NCI-H446 treated with DMSO at 0.1 percent for 48 hours (cell line): ENCODE measurements at regions not wholly inside any gene's neighbourhood (a gene's known extent, or its start where the extent isn't known, plus 50 kb on each side); places are given as distances from the start of the nearest gene placed in this dataset.
"Not testable (repeated sequence)": the region's sequence is repeated elsewhere in the genome, so short reads cannot be mapped to it uniquely, and the experiment has no call there.

Experiments used
- DNase-seq: peaks from one replicate; lab custom pipeline; 2025; lab: John Stamatoyannopoulos, UW

DNA sequence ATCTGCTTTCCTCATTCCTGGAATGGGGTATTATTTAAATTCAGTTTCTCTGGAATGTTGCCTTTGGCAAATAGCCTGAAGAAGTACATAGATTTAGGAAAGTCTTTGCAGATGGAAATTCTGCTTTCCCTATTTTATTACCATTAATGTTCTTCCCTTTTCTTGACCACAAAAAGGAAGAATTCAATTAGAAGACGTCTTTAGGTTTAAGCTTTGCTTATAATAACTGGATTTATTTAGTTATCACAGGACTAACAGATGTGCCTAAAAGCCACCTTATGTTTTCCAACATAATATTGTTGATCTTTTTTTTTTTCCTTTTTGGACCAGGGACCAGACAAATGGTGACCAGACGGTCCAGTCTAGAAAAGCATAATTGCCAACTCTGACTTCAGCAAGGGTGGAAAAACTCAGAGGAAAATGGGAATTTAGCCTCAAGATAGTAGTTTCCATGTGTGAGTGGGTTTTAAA, 210.1 kb upstream of the SPRY2 start:
- DNase-seq: no peak

DNA sequence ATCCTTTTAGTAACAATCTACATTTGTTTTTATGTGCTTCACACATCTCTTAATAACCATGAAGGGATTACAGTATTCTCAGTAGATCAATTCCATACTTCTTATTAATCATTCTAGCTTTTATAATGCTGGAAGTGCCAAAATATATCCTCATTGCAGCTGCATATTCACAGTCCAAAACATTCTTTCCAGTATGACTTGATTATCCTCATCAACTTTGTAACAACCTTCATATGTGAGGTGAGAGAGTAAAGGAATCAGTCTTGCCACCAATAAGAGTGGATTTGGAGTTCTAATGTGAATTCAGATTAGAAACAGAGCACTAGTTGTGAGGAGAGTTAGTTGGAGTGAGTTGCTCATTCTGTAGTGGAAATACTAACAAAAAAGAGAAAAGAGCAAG, 208.0 kb upstream of the SPRY2 start:
- no peak for DNase-seq

GRCh38 chr13:80547885-80548825, 207.2 kb upstream of the SPRY2 start:
- DNase-seq: no peak

GRCh38 chr13:80547341-80547740, 206.4 kb upstream of the SPRY2 start:
- DNase-seq: no peak

DNA sequence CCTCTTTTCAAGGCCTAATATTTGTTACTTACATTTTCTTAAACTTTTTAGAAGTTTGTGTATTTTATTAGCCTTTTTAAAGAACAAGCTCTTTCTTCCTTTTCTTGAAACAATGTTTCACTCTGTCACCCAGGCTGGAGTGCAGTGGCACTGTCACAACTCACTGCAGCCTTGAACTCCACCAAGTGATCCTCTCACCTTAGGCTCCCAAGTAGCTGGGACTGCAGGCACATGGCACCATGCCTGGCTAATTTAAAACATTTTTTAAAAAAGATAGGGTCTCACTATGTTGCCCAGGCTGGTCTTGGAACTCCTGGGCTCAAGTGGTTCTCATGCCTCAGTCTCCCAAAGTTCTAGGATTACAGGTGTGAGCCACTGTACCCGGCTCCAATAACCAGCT, 192.2 kb upstream of the SPRY2 start:
- no peak for DNase-seq

- DNase-seq: no peak
These were observed 190.0 kb upstream of the SPRY2 start for GRCh38 chr13:80530902-80531301.

DNA sequence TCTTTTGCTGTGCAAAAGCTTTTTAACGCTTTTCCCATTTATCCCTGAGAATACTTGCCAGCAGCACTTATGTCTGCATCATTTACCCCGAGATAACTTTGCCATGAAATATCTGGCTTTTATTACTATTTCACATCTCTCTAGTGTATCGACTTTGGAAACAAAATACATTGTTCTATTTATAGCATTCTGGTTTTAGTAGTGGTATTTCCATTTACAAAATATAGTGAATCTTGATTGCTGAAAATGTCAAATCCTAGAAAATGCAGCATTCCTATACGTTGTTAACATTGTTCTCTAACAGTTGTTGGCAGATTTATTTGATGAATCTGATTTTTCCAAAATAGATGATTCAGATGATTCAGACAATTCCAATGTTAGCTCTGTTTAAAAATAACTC, 189.3 kb upstream of the SPRY2 start:
- no peak for DNase-seq

DNA sequence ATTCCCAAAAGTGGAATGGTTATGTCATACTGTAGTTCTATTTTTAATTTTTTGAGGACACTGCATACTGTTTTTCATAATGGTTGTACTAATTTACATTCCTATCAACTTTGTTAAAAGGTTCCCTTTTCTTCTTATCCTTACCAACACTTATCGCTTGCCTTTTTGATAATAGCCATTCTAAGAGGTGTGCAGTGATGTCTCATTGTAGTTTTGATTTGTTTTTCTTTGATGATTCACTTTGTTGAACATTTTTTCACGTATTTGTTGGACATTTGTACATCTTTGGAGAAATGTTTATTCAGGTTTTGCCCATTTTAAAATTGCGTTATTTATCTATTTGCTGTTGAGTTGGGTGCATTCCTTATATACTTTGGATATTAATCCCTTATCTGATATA, 188.8 kb upstream of the SPRY2 start:
- DNase-seq: no peak

DNA sequence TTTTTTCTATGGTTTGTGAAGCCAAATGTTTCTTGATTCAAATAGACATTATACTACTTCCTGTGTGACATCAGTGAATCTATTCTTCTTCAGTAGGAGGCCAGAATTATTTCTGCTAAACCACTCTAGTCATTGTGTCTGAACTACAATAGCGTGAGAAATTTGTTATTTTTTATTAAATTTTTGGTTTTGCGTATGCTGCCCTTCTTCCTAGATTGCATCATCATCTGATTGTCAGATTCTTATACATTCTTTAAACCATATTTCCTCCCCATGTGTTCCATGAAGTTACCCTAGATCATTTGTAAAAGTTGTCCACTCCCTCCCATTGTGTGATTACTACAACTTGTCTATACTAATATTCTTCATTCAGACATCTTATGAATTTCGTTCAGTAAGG, 187.8 kb upstream of the SPRY2 start:
- DNase-seq: no peak

DNA sequence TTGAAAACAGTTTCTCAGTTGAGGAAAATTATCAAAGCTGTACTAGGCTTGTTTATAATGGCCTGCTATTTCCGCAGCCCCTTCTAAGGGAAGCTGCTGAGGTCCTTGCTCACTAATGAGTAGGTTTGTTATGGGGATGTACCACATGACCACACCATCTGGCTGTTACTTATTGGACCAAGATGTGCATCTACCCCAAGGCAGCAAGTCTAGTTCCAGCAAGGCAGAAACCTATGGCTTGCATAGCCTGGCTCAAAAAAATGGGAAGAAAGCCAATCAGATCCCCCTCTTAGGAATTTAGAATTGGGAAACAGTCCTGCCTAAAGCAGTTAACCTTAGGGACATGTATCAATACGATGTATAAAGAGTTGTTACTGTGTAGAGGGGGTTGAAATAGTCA, 186.5 kb upstream of the SPRY2 start:
- DNase-seq: no peak

GRCh38 chr13:80524447-80525215, 183.7 kb upstream of the SPRY2 start:
- DNase-seq: no peak

- DNase-seq: no peak
These were observed 182.2 kb upstream of the SPRY2 start for GRCh38 chr13:80523134-80523533.

GRCh38 chr13:80522463-80522862, 181.5 kb upstream of the SPRY2 start:
- not testable (repeated sequence) for DNase-seq

- no peak for DNase-seq
These were observed 176.0 kb upstream of the SPRY2 start for GRCh38 chr13:80516818-80517348.

DNA sequence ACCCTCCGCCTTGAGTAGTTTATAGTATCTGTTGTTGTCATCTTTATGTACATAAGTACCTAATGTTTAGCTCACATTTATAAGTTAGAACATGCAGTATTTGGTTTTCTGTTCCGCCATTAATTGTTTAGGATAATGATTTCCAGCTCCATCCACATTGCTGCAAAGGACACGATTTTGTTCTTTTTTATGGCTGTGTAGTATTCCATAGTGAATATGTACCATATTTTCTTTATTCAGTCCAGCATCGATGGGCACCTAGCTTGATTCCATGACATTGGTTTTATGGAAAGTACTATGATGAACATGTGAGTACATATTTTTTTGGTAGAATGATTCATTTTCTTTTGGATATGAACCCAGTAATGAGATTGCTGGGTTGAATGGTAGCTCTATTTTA, 174.4 kb upstream of the SPRY2 start:
- DNase-seq: no peak

- no peak for DNase-seq
These were observed 172.3 kb upstream of the SPRY2 start for GRCh38 chr13:80513196-80513595.

DNA sequence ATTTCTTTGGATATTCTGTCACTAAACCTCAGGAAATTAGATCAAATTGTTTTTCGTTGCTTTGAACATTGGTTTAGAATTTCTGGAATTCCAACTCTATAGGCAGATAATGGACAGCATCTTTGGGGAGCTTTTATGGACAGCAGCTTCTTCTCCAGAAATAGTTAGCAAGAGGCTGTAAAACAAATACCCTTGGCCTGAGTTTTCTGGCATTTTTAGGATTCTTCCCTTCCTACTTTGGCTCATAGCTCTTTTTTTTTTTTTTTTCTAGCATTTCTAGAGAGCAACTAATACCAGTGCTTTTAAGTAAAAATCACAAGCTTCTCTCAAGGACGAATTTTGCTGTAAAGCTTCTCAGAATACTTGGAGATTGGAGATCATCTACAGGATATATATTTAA, 169.8 kb upstream of the SPRY2 start:
- DNase-seq: no peak

- DNase-seq: no peak
These were observed 168.3 kb upstream of the SPRY2 start for GRCh38 chr13:80509264-80509663.

- DNase-seq: no peak
These were observed 167.1 kb upstream of the SPRY2 start for GRCh38 chr13:80508031-80508430.

DNA sequence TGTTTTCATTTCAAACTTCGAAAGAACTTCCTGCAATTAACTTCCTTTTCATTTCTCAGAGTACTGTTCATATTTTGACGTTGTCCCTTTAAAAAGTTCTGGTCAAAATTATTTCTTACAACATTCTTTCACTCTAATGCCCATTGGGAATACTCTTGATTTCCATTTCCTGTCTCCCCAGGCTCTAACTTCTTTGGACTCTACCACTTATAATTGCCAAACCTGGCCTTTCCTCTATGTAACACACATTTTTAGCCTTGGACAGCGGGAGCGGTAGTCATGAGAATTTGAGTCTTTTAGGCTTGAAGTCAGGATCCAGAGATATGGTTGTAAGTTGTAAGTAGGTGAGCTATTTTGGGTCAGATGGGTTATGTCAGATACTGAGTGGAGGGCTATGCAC, 163.5 kb upstream of the SPRY2 start:
- no peak for DNase-seq

- DNase-seq: no peak
These were observed 161.4 kb upstream of the SPRY2 start for GRCh38 chr13:80502359-80502758.

DNA sequence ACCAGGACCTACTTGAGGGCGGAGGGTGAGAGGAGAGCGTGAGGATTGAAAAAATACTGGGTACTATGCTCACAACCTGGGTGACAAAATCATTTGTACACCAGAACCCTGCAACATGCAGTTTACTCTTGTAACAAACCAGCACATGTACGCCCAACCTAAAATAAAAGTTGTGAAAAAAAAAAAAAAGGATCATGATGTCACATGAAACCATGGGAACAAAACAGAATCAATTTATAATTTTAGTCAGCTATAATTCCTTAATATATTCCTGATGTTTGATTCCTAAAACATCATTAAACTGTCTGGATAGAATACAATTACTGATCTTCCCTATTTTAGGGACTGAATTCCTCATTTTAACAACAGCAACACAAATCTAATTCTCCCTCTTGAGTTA, 160.6 kb upstream of the SPRY2 start:
- DNase-seq: no peak
